Progenitor cell of endocrine pancreas (in vitro differentiated cells): ENCODE measurements at regions not wholly inside any gene's neighbourhood (a gene's known extent, or its start where the extent isn't known, plus 50 kb on each side); places are given as distances from the start of the nearest gene placed in this dataset.

Experiments
- DNase-seq: peaks from one replicate; pipeline ENCODE4 v3.0.0; 2021; ENCODE audit warnings: low spot score; ENCODE audit not compliant: unreplicated experiment
- H3K27ac Mint-ChIP-seq: 2 replicates; pipeline ENCODE4 v1.8.0; 2021; ENCODE audit warnings: mild to moderate bottlenecking, moderate library complexity, mixed read lengths
- H3K27me3 Mint-ChIP-seq: 2 replicates; pipeline ENCODE4 v1.8.0; 2021; ENCODE audit warnings: mixed read lengths
- H3K36me3 Mint-ChIP-seq: 2 replicates; pipeline ENCODE4 v1.8.0; 2022; ENCODE audit warnings: mixed read lengths; ENCODE audit not compliant: insufficient read depth
- H3K4me1 Mint-ChIP-seq: 2 replicates; pipeline ENCODE4 v1.8.0; 2021; ENCODE audit warnings: low read depth, mixed read lengths
- H3K4me3 Mint-ChIP-seq: 2 replicates; pipeline ENCODE4 v1.8.0; 2021; ENCODE audit warnings: low read depth, mild to moderate bottlenecking, moderate library complexity, mixed read lengths
- H3K9me3 Mint-ChIP-seq: 2 replicates; pipeline ENCODE4 v1.8.0; 2021; ENCODE audit warnings: low read depth, mixed read lengths
- CTCF ChIP-seq: fragments of 200-600 bp; sonication (generic); IDR thresholded peaks from one replicate; pipeline ENCODE4 v1.5.0; 2021; ENCODE audit warnings: antibody characterized with exemption, mild to moderate bottlenecking; ENCODE audit not compliant: unreplicated experiment

GRCh38 chr2:6498841-6499240 lies 366.9 kb downstream of the CMPK2 start:
- Mint-ChIP-seq H3K9me3 (no peaks in the 10 kb centered on the region), H3K4me3 (no peak overlapping the region), H3K27me3 (no peaks in the 10 kb centered on the region), H3K27ac (no peak overlapping the region), H3K4me1 (peaks cover 2% of the 10 kb centered on the region), H3K36me3 (no peaks in the 10 kb centered on the region)
- no peak for TF ChIP-seq CTCF
- no peak for DNase-seq

- Mint-ChIP-seq H3K27me3 (no peaks in the 10 kb centered on the region), H3K27ac (no peak overlapping the region), H3K9me3 (no peaks in the 10 kb centered on the region), H3K4me3 (no peak overlapping the region), H3K36me3 (no peaks in the 10 kb centered on the region), H3K4me1 (peaks cover 4% of the 10 kb centered on the region)
- no peak for DNase-seq
- no peak for TF ChIP-seq CTCF
These were observed 366.0 kb downstream of the CMPK2 start for GRCh38 chr2:6499691-6500090.

- no peak for DNase-seq
- Mint-ChIP-seq H3K4me1 (peaks cover 13% of the 10 kb centered on the region), H3K27me3 (no peaks in the 10 kb centered on the region), H3K4me3 (no peak overlapping the region), H3K9me3 (no peaks in the 10 kb centered on the region), H3K36me3 (no peaks in the 10 kb centered on the region), H3K27ac (no peak overlapping the region)
- TF ChIP-seq CTCF: no peak
These were observed 359.3 kb downstream of the CMPK2 start for GRCh38 chr2:6506361-6506794.

GRCh38 chr2:6506859-6507258 lies 358.8 kb downstream of the CMPK2 start:
- no peak for TF ChIP-seq CTCF
- DNase-seq: no peak
- H3K4me3 Mint-ChIP-seq: no peak overlapping the region
- peaks cover 13% of the 10 kb centered on the region for H3K4me1 Mint-ChIP-seq
- no peaks in the 10 kb centered on the region for H3K36me3 Mint-ChIP-seq
- no peaks in the 10 kb centered on the region for H3K9me3 Mint-ChIP-seq
- H3K27me3 Mint-ChIP-seq: no peaks in the 10 kb centered on the region
- no peak overlapping the region for H3K27ac Mint-ChIP-seq

GRCh38 chr2:6510532-6510931 lies 355.2 kb downstream of the CMPK2 start:
- no peak for DNase-seq
- no peaks in the 10 kb centered on the region for H3K27me3 Mint-ChIP-seq
- peaks cover 2% of the 10 kb centered on the region for H3K36me3 Mint-ChIP-seq
- H3K4me3 Mint-ChIP-seq: no peak overlapping the region
- peaks cover 18% of the 10 kb centered on the region for H3K4me1 Mint-ChIP-seq
- no peak for TF ChIP-seq CTCF
- no peak overlapping the region for H3K27ac Mint-ChIP-seq
- peaks cover 6% of the 10 kb centered on the region for H3K9me3 Mint-ChIP-seq
